ENCODE measurements at regions not wholly inside any gene's neighbourhood (a gene's known extent, or its start where the extent isn't known, plus 50 kb on each side); places are given as distances from the start of the nearest gene placed in this dataset.

GRCh38 chr2:65992198-65992554, 442.7 kb upstream of the MEIS1 start:
- TF ChIP-seq CTCF (IDR thresholded peaks at IDR 0.05) (no peak), POLR2A (IDR thresholded peaks at IDR 0.05) (no peak)
